ENCODE measurements at regions not wholly inside any gene's neighbourhood (a gene's known extent, or its start where the extent isn't known, plus 50 kb on each side); places are given as distances from the start of the nearest gene placed in this dataset.

DNA sequence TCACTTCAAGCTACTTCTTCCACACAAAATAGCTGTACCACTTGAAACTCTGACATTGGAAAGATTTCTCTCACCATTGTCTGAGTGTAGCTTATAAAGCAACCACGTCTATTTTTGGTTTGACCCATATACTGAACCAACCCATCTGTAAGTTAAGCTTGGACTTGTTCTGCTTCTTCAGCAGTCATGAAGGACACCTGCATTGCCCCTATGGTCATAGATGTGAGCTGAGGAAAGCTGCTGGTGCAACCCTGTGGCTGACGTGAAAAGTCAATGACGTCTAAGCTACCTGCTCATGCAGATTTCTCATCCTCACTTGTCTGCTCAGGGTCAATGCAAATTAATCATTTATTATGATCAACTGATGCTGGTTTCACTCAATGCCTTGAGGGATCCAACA, 417.4 kb downstream of the CETN3 start:
- Histone ChIP-seq H3K79me2 (no peaks in the 10 kb centered on the region), H3K36me3 (replicated peaks; ENCODE audit: insufficient read depth, low read depth) (no peaks in the 10 kb centered on the region), H3K4me2 (no peak overlapping the region), H3K9me3 (ENCODE audit: low read depth) (no peaks in the 10 kb centered on the region), H3K27ac (no peak overlapping the region), H3K4me1 (ENCODE audit: insufficient read depth) (peaks cover under 1% of the 10 kb centered on the region), H2AFZ (no peak overlapping the region), H3K4me3 (no peak overlapping the region), H3K27me3 (no peaks in the 10 kb centered on the region), H3K9me2 (replicated peaks; ENCODE audit: insufficient read depth) (no peaks in the 10 kb centered on the region), H4K20me1 (ENCODE audit: insufficient read depth, poor library complexity, severe bottlenecking) (no peaks in the 10 kb centered on the region)
- DNase-seq (ENCODE audit: low spot score) = no peak
- TF ChIP-seq EZH2 (IDR thresholded peaks at IDR 0.05; ENCODE audit: borderline replicate concordance) (no peak), EZH2phosphoT487 (IDR thresholded peaks at IDR 0.05; ENCODE audit: low read depth, severe bottlenecking, unreplicated experiment) (no peak)
- TF ChIP-seq, protein P1, sequence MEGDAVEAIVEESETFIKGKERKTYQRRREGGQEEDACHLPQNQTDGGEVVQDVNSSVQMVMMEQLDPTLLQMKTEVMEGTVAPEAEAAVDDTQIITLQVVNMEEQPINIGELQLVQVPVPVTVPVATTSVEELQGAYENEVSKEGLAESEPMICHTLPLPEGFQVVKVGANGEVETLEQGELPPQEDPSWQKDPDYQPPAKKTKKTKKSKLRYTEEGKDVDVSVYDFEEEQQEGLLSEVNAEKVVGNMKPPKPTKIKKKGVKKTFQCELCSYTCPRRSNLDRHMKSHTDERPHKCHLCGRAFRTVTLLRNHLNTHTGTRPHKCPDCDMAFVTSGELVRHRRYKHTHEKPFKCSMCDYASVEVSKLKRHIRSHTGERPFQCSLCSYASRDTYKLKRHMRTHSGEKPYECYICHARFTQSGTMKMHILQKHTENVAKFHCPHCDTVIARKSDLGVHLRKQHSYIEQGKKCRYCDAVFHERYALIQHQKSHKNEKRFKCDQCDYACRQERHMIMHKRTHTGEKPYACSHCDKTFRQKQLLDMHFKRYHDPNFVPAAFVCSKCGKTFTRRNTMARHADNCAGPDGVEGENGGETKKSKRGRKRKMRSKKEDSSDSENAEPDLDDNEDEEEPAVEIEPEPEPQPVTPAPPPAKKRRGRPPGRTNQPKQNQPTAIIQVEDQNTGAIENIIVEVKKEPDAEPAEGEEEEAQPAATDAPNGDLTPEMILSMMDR (IDR thresholded peaks at IDR 0.05; ENCODE audit: poor library complexity) = no peak
- WGBS (ENCODE audit: low lambda C conversion rate, missing lambda C conversion rate) = 84% methylated on average over 3 of the region's 3 CpGs

DNA sequence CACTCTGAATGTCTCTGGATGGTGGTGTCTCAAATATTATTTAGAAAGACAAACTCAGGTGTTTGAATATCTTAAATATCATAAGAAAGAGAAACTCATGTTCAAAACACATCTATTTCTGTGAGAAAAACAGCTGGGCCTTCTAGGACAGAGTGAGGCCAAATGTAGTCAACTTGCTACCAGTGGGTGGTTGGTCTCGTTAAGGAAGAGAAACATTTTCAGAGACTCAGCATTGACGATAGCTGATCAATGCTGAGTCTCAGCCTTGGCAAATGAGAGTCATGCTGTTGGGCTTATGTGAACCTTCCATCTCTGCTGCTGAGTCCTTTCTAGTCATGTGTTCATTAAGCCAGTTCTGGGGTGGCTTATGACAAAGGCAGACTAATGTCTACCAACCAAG, 418.0 kb downstream of the CETN3 start:
- WGBS (ENCODE audit: low lambda C conversion rate, missing lambda C conversion rate) = 90% methylated on average over 2 of the region's 2 CpGs
- H2AFZ ChIP-seq = no peak overlapping the region
- DNase-seq (ENCODE audit: low spot score) = no peak
- H3K4me2 ChIP-seq = no peak overlapping the region
- H3K4me1 ChIP-seq (ENCODE audit: insufficient read depth) = no peaks in the 10 kb centered on the region
- H3K79me2 ChIP-seq = no peaks in the 10 kb centered on the region
- TF ChIP-seq EZH2 (IDR thresholded peaks at IDR 0.05; ENCODE audit: borderline replicate concordance) (no peak), EZH2phosphoT487 (IDR thresholded peaks at IDR 0.05; ENCODE audit: low read depth, severe bottlenecking, unreplicated experiment) (no peak)
- TF ChIP-seq, protein P1 (IDR thresholded peaks at IDR 0.05; ENCODE audit: poor library complexity) = no peak
- no peaks in the 10 kb centered on the region for H3K9me3 ChIP-seq (ENCODE audit: low read depth)
- H4K20me1 ChIP-seq (ENCODE audit: insufficient read depth, poor library complexity, severe bottlenecking) = no peaks in the 10 kb centered on the region
- no peak overlapping the region for H3K4me3 ChIP-seq
- no peaks in the 10 kb centered on the region for H3K36me3 ChIP-seq (replicated peaks; ENCODE audit: insufficient read depth, low read depth)
- H3K27ac ChIP-seq = no peak overlapping the region
- H3K27me3 ChIP-seq = no peaks in the 10 kb centered on the region
- no peaks in the 10 kb centered on the region for H3K9me2 ChIP-seq (replicated peaks; ENCODE audit: insufficient read depth)

DNA sequence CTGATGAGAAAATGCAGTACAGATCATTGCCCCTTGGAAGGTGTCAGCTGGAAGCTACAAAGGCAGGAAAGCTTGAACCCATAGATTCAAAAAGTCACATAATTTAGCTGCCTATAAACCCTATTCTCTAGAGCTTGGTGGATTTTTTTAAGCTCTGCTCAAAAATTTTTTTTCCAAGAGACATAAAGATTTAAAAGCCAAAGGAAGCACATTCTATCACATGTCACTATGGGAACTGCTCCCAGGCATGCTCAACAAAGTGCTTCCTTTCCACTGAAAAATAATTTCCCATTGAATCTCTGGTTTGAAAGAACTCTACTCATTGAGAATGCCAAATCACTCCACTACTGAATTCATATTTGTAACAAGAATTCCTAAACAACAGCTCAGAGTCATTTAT, 419.8 kb downstream of the CETN3 start:
- H2AFZ ChIP-seq = no peak overlapping the region
- no peaks in the 10 kb centered on the region for H3K9me3 ChIP-seq (ENCODE audit: low read depth)
- no peaks in the 10 kb centered on the region for H3K9me2 ChIP-seq (replicated peaks; ENCODE audit: insufficient read depth)
- H4K20me1 ChIP-seq (ENCODE audit: insufficient read depth, poor library complexity, severe bottlenecking) = no peaks in the 10 kb centered on the region
- H3K27me3 ChIP-seq = no peaks in the 10 kb centered on the region
- H3K36me3 ChIP-seq (replicated peaks; ENCODE audit: insufficient read depth, low read depth) = no peaks in the 10 kb centered on the region
- H3K4me2 ChIP-seq = no peak overlapping the region
- H3K4me3 ChIP-seq = no peak overlapping the region
- no peaks in the 10 kb centered on the region for H3K4me1 ChIP-seq (ENCODE audit: insufficient read depth)
- no peak for DNase-seq (ENCODE audit: low spot score)
- H3K27ac ChIP-seq = no peak overlapping the region
- no peaks in the 10 kb centered on the region for H3K79me2 ChIP-seq
- TF ChIP-seq EZH2 (IDR thresholded peaks at IDR 0.05; ENCODE audit: borderline replicate concordance) = no peak
- TF ChIP-seq, protein P1 (IDR thresholded peaks at IDR 0.05; ENCODE audit: poor library complexity) = no peak
- no peak for TF ChIP-seq EZH2phosphoT487 (IDR thresholded peaks at IDR 0.05; ENCODE audit: low read depth, severe bottlenecking, unreplicated experiment)
